Brain microvascular endothelial cell (primary cell): ENCODE measurements at regions not wholly inside any gene's neighbourhood (a gene's known extent, or its start where the extent isn't known, plus 50 kb on each side); places are given as distances from the start of the nearest gene placed in this dataset.

Experiments used
- DNase-seq: peaks from one replicate; pipeline ENCODE4 v3.0.0-alpha.2; 2020
- H3K27ac ChIP-seq: fragments of 250-450 bp; sonication (Bioruptor Pico); 2 replicates; pipeline ENCODE4 v1.5.1; 2020; ENCODE audit warnings: mild to moderate bottlenecking, moderate library complexity
- H3K27me3 ChIP-seq: fragments of 250-450 bp; sonication (Bioruptor Pico); replicated peaks from 2 replicates; pipeline ENCODE4 v1.5.1; 2020; ENCODE audit warnings: mild to moderate bottlenecking
- H3K36me3 ChIP-seq: fragments of 250-450 bp; sonication (Bioruptor Pico); replicated peaks from 2 replicates; pipeline ENCODE4 v1.5.1; 2020; ENCODE audit warnings: mild to moderate bottlenecking
- H3K4me3 ChIP-seq: 2 replicates; pipeline ENCODE4 v1.5.1; 2011; ENCODE audit warnings: low read depth, mild to moderate bottlenecking, control low read depth, low read length, moderate library complexity
- CTCF ChIP-seq: IDR thresholded peaks from 2 replicates; pipeline ENCODE4 v1.5.1; 2011; ENCODE audit warnings: low read depth, mild to moderate bottlenecking, moderate library complexity, low read length, control low read depth, inconsistent platforms; ENCODE audit errors: missing control alignments
- in situ Hi-C: cut with HindIII; loops from 2 replicates; pipeline ENCODE4 v1.10.0; 2017; ENCODE audit warnings: low sequenced_read_pairs, low pct_ligation_motif_present

GRCh38 chr4:137122876-137123275, 409.4 kb downstream of the PCDH18 start:
- TF ChIP-seq CTCF: no peak
- no peaks in the 10 kb centered on the region for H3K27me3 ChIP-seq
- no peak for DNase-seq
- H3K36me3 ChIP-seq: no peaks in the 10 kb centered on the region
- no peak overlapping the region for H3K27ac ChIP-seq
- in situ Hi-C loops: no loop called here
- no peak overlapping the region for H3K4me3 ChIP-seq

GRCh38 chr4:137116144-137116543, 416.1 kb downstream of the PCDH18 start:
- Histone ChIP-seq H3K27ac (no peak overlapping the region), H3K27me3 (no peaks in the 10 kb centered on the region), H3K36me3 (no peaks in the 10 kb centered on the region), H3K4me3 (no peak overlapping the region)
- TF ChIP-seq CTCF: no peak
- in situ Hi-C loops: no loop called here
- DNase-seq: peak; percentile 12

GRCh38 chr4:137106733-137107132, 425.6 kb downstream of the PCDH18 start:
- no peak for DNase-seq

GRCh38 chr4:137106287-137106686, 426.0 kb downstream of the PCDH18 start:
- no peak overlapping the region for H3K4me3 ChIP-seq
- in situ Hi-C loops: no loop called here
- no peaks in the 10 kb centered on the region for H3K36me3 ChIP-seq
- no peaks in the 10 kb centered on the region for H3K27me3 ChIP-seq
- H3K27ac ChIP-seq: no peak overlapping the region
- no peak for TF ChIP-seq CTCF
- DNase-seq: no peak

More at GRCh38 chr4:137106733-137107132, 425.6 kb downstream of the PCDH18 start:
- Histone ChIP-seq H3K36me3 (no peaks in the 10 kb centered on the region), H3K27ac (no peak overlapping the region), H3K4me3 (no peak overlapping the region), H3K27me3 (no peaks in the 10 kb centered on the region)
- in situ Hi-C loops: no loop called here
- TF ChIP-seq CTCF: no peak

GRCh38 chr4:137090951-137091350, 441.3 kb downstream of the PCDH18 start:
- Histone ChIP-seq H3K27ac (no peak overlapping the region), H3K36me3 (no peaks in the 10 kb centered on the region), H3K27me3 (no peaks in the 10 kb centered on the region), H3K4me3 (no peak overlapping the region)
- TF ChIP-seq CTCF: no peak
- DNase-seq: no peak
- in situ Hi-C loops: no loop called here

- no peak overlapping the region for H3K27ac ChIP-seq
- no peak for DNase-seq
- H3K36me3 ChIP-seq: no peaks in the 10 kb centered on the region
- H3K4me3 ChIP-seq: no peak overlapping the region
- TF ChIP-seq CTCF: no peak
- in situ Hi-C loops: no loop called here
- H3K27me3 ChIP-seq: no peaks in the 10 kb centered on the region
These were observed 448.6 kb downstream of the PCDH18 start for GRCh38 chr4:137083571-137084135.
